Glutamatergic neuron (in vitro differentiated cells): ENCODE measurements at regions not wholly inside any gene's neighbourhood (a gene's known extent, or its start where the extent isn't known, plus 50 kb on each side); places are given as distances from the start of the nearest gene placed in this dataset.

ENCODE experiments used
- DNase-seq: peaks from one replicate; pipeline ENCODE4 v3.0.0; 2022
- H3K27ac Mint-ChIP-seq: one replicate; pipeline ENCODE4 v1.8.0; 2020; ENCODE audit warnings: mild to moderate bottlenecking, mixed read lengths, inconsistent platforms; ENCODE audit not compliant: unreplicated experiment
- H3K27me3 Mint-ChIP-seq: one replicate; pipeline ENCODE4 v1.8.0; 2020; ENCODE audit warnings: mild to moderate bottlenecking, moderate library complexity, mixed read lengths, inconsistent platforms; ENCODE audit not compliant: unreplicated experiment
- H3K36me3 Mint-ChIP-seq: one replicate; pipeline ENCODE4 v1.8.0; 2020; ENCODE audit warnings: mild to moderate bottlenecking, mixed read lengths, inconsistent platforms; ENCODE audit not compliant: unreplicated experiment
- H3K4me1 Mint-ChIP-seq: one replicate; pipeline ENCODE4 v1.8.0; 2020; ENCODE audit warnings: mild to moderate bottlenecking, low read depth, mixed read lengths, inconsistent platforms; ENCODE audit not compliant: unreplicated experiment
- H3K4me3 Mint-ChIP-seq: one replicate; pipeline ENCODE4 v1.8.0; 2020; ENCODE audit warnings: mild to moderate bottlenecking, mixed read lengths, inconsistent platforms; ENCODE audit not compliant: unreplicated experiment
- H3K9me3 Mint-ChIP-seq: one replicate; pipeline ENCODE4 v1.8.0; 2020; ENCODE audit warnings: mild to moderate bottlenecking, moderate library complexity, mixed read lengths, inconsistent platforms; ENCODE audit not compliant: unreplicated experiment
- TF ChIP-seq, protein P1 (sequence below): fragments of 200-600 bp; sonication (generic); IDR thresholded peaks from one replicate; pipeline ENCODE4 v1.5.0; 2021; ENCODE audit not compliant: partially characterized antibody, unreplicated experiment

DNA sequence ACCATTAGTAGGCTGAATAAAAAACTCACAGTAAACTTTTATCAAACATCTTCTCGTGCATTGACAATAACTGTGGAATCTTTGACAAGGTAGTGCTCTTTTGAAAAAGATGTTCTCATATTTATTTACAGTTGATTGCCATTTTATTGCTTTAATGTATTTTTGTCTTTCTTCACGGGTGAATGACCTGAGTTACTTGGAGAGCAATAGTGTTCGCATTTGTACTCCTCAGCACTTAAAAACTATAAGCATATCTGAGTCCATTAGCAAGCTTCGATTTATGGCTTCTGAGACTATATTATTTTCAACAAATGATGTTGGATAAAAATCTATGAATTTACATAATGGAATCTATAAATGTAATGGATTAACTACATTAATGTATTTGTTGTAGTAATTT is 1012.3 kb downstream of the CDH9 start:
- H3K27ac Mint-ChIP-seq, result peak overlapping the region; percentile 14
- H3K4me3 Mint-ChIP-seq, result no peak overlapping the region
- TF ChIP-seq, protein P1, sequence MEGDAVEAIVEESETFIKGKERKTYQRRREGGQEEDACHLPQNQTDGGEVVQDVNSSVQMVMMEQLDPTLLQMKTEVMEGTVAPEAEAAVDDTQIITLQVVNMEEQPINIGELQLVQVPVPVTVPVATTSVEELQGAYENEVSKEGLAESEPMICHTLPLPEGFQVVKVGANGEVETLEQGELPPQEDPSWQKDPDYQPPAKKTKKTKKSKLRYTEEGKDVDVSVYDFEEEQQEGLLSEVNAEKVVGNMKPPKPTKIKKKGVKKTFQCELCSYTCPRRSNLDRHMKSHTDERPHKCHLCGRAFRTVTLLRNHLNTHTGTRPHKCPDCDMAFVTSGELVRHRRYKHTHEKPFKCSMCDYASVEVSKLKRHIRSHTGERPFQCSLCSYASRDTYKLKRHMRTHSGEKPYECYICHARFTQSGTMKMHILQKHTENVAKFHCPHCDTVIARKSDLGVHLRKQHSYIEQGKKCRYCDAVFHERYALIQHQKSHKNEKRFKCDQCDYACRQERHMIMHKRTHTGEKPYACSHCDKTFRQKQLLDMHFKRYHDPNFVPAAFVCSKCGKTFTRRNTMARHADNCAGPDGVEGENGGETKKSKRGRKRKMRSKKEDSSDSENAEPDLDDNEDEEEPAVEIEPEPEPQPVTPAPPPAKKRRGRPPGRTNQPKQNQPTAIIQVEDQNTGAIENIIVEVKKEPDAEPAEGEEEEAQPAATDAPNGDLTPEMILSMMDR, result no peak
- H3K36me3 Mint-ChIP-seq, result no peaks in the 10 kb centered on the region
- peaks cover 1% of the 10 kb centered on the region for H3K27me3 Mint-ChIP-seq
- H3K9me3 Mint-ChIP-seq, result no peaks in the 10 kb centered on the region
- H3K4me1 Mint-ChIP-seq, result peaks cover 3% of the 10 kb centered on the region
- DNase-seq, result no peak

DNA sequence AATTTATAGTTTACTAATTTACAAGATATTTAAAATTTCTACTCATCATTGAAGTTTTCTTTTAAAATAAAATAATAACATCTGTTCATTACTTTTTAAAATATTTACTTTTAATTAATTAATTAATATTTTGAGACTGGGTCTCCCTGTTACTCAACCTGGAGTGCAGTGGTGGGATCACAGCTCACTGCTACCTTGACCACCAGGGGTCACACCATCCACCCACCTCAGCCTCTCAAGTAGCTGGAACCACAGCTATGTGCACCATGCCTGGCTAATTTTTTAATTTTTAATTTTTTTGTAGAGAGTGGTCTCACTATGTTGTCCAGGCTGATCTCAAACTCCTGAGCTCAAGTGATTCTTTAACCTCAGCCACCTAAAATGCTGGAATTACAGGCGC is 1013.6 kb downstream of the CDH9 start:
- Mint-ChIP-seq H3K9me3 (no peaks in the 10 kb centered on the region), H3K4me3 (no peak overlapping the region), H3K27me3 (peaks cover 1% of the 10 kb centered on the region), H3K36me3 (no peaks in the 10 kb centered on the region), H3K27ac (no peak overlapping the region), H3K4me1 (peaks cover 3% of the 10 kb centered on the region)
- TF ChIP-seq, protein P1, result peak; percentile 75
- DNase-seq, result peak; percentile 51

GRCh38 chr5:26023361-26023760 is 1015.0 kb downstream of the CDH9 start:
- H3K36me3 Mint-ChIP-seq, result no peaks in the 10 kb centered on the region
- H3K4me1 Mint-ChIP-seq, result peaks cover 3% of the 10 kb centered on the region
- peaks cover 1% of the 10 kb centered on the region for H3K27me3 Mint-ChIP-seq
- no peaks in the 10 kb centered on the region for H3K9me3 Mint-ChIP-seq
- no peak overlapping the region for H3K27ac Mint-ChIP-seq
- TF ChIP-seq, protein P1, result no peak
- H3K4me3 Mint-ChIP-seq, result no peak overlapping the region
- DNase-seq, result no peak

- Mint-ChIP-seq H3K9me3 (peaks cover 3% of the 10 kb centered on the region), H3K4me1 (peaks cover 8% of the 10 kb centered on the region), H3K4me3 (peak overlapping the region; percentile 16), H3K36me3 (no peaks in the 10 kb centered on the region), H3K27me3 (no peaks in the 10 kb centered on the region), H3K27ac (no peak overlapping the region)
- DNase-seq, result no peak
- TF ChIP-seq, protein P1, result no peak
Observed at GRCh38 chr5:26014206-26014605, 1024.2 kb downstream of the CDH9 start.

GRCh38 chr5:26012078-26012477 is 1026.3 kb downstream of the CDH9 start:
- Mint-ChIP-seq H3K27me3 (no peaks in the 10 kb centered on the region), H3K4me3 (no peak overlapping the region), H3K9me3 (peaks cover 3% of the 10 kb centered on the region), H3K36me3 (no peaks in the 10 kb centered on the region), H3K27ac (no peak overlapping the region), H3K4me1 (peaks cover 8% of the 10 kb centered on the region)
- DNase-seq, result no peak
- TF ChIP-seq, protein P1, result no peak
